Tibial nerve (tissue), 4 donors: ENCODE measurements at regions not wholly inside any gene's neighbourhood (a gene's known extent, or its start where the extent isn't known, plus 50 kb on each side); places are given as distances from the start of the nearest gene placed in this dataset.
"Not testable (repeated sequence)": the region's sequence is repeated elsewhere in the genome, so short reads cannot be mapped to it uniquely, and the experiment has no call there.

Experiments used
- CTCF ChIP-seq, 5 experiments: fragments of 200-600 bp in 3 of 5; fragments of 450-650 bp in 2 of 5; sonication (generic) in 3 of 5; IDR thresholded peaks; one replicate each; pipeline ENCODE4 v1.5.1; 2016 to 2019; ENCODE audit warnings: antibody characterized with exemption in 5 of 5, mild to moderate bottlenecking in 3 of 5, moderate library complexity in 2 of 5
- EP300 ChIP-seq, 2 donors: sonication (generic); formaldehyde crosslinking; IDR thresholded peaks; one replicate each; pipeline ENCODE4 v1.6.1; 2017; ENCODE audit warnings: antibody characterized with exemption in 2 of 2, mild to moderate bottlenecking in 1 of 2
- POLR2A ChIP-seq, 2 donors: fragments of 450-650 bp; IDR thresholded peaks; one replicate each; pipeline ENCODE4 v1.6.1; 2017; ENCODE audit warnings: antibody characterized with exemption in 2 of 2, mild to moderate bottlenecking in 2 of 2, moderate library complexity in 2 of 2

GRCh38 chr3:153378366-153378765 lies 216.3 kb downstream of the RAP2B start:
- TF ChIP-seq CTCF, POLR2A, EP300 (IDR thresholded peaks at IDR 0.05): not testable (repeated sequence)
